OCI-LY1 (cell line): ENCODE measurements at regions not wholly inside any gene's neighbourhood (a gene's known extent, or its start where the extent isn't known, plus 50 kb on each side); places are given as distances from the start of the nearest gene placed in this dataset.

Experiments
- H2AFZ ChIP-seq: fragments of 200-600 bp; sonication (generic), shearing (Covaris generic); 2 replicates; pipeline ENCODE4 v1.6.0; 2014; ENCODE audit warnings: antibody characterized with exemption, mild to moderate bottlenecking, low read length
- H3F3A ChIP-seq: fragments of 200-600 bp; sonication (generic), shearing (Covaris generic); 2 replicates; pipeline ENCODE4 v1.6.0; 2014; ENCODE audit warnings: mild to moderate bottlenecking, antibody characterized with exemption, low read length, moderate library complexity; ENCODE audit not compliant: insufficient read depth
- H3K27ac ChIP-seq: fragments of 200-600 bp; sonication (generic); 2 replicates; pipeline ENCODE4 v1.5.1; 2014; ENCODE audit warnings: low read length, mixed run types, mild to moderate bottlenecking, low read depth; ENCODE audit not compliant: poor library complexity, severe bottlenecking
- H3K27me3 ChIP-seq: fragments of 200-600 bp; sonication (generic); 2 replicates; pipeline ENCODE4 v1.6.0; 2014; ENCODE audit warnings: antibody characterized with exemption, mild to moderate bottlenecking, low read length, moderate library complexity; ENCODE audit not compliant: insufficient read depth
- H3K36me3 ChIP-seq: fragments of 200-600 bp; sonication (generic); 2 replicates; pipeline ENCODE4 v1.6.1; 2014; ENCODE audit warnings: mild to moderate bottlenecking, antibody characterized with exemption, low read length, moderate library complexity, mixed read lengths; ENCODE audit not compliant: insufficient read depth
- H3K4me1 ChIP-seq: fragments of 200-600 bp; sonication (generic); 2 replicates; pipeline ENCODE4 v1.5.1; 2014; ENCODE audit warnings: mild to moderate bottlenecking, low read length, moderate library complexity; ENCODE audit not compliant: insufficient read depth, severe bottlenecking
- H3K4me2 ChIP-seq: fragments of 200-600 bp; sonication (generic), shearing (Covaris generic); 2 replicates; pipeline ENCODE4 v1.6.1; 2014; ENCODE audit warnings: low read length
- H3K4me3 ChIP-seq: fragments of 200-600 bp; sonication (generic); 2 replicates; pipeline ENCODE4 v1.5.1; 2014; ENCODE audit warnings: low read length, low read depth, mild to moderate bottlenecking, mixed read lengths; ENCODE audit not compliant: poor library complexity, severe bottlenecking
- H3K79me2 ChIP-seq: fragments of 200-600 bp; shearing (Covaris generic); 2 replicates; pipeline ENCODE4 v1.6.1; 2016; ENCODE audit warnings: mixed run types, low read length, mixed read lengths; ENCODE audit not compliant: insufficient read depth
- H3K9ac ChIP-seq: fragments of 200-600 bp; sonication (generic), shearing (Covaris generic); 2 replicates; pipeline ENCODE4 v1.6.1; 2014; ENCODE audit warnings: mild to moderate bottlenecking, low read length, mixed read lengths
- H3K9me2 ChIP-seq: fragments of 200-600 bp; sonication (generic), shearing (Covaris generic); 2 replicates; pipeline ENCODE4 v1.6.1; 2014; ENCODE audit warnings: low read depth, mild to moderate bottlenecking, low read length, mixed read lengths
- H3K9me3 ChIP-seq: fragments of 200-600 bp; shearing (Covaris generic); 2 replicates; pipeline ENCODE4 v1.6.1; 2014; ENCODE audit warnings: low read length, mixed read lengths
- H4K20me1 ChIP-seq: fragments of 200-600 bp; sonication (generic), shearing (Covaris generic); 2 replicates; pipeline ENCODE4 v1.6.0; 2016; ENCODE audit warnings: mild to moderate bottlenecking, low read length; ENCODE audit not compliant: insufficient read depth
- CTCF ChIP-seq: fragments of 200-600 bp; sonication (generic), shearing (Covaris generic); IDR thresholded peaks from 2 replicates; pipeline ENCODE4 v1.5.1; 2017; ENCODE audit warnings: mild to moderate bottlenecking, antibody characterized with exemption, low read length, moderate library complexity, mixed read lengths
- EZH2 ChIP-seq: fragments of 200-600 bp; sonication (generic), shearing (Covaris generic); IDR thresholded peaks from 2 replicates; pipeline ENCODE4 v1.8.0; 2017; ENCODE audit warnings: borderline replicate concordance, mixed run types, mild to moderate bottlenecking, antibody characterized with exemption, low read length, moderate library complexity, mixed read lengths

DNA sequence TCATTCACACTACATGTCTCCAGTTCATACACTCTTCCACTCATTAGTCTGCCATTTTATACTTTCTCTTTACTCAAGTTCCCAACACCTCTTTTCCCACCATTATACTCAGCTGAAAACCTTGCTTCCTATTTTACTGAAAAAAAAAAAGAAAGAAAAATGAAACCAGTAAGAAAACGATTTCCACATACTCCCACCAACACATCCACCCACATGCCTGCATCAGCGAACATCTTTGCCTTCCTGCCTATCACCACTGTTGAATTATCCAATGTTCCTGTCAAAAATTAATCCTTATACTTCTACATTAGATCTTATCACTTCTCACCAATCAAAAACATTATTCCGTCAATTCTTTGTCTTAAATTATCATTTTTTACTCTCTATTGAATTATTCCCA is 188.1 kb upstream of the FAM241A start:
- Histone ChIP-seq H4K20me1 (no peaks in the 10 kb centered on the region), H2AFZ (no peak overlapping the region), H3K4me3 (no peak overlapping the region), H3K4me2 (no peak overlapping the region), H3K36me3 (no peaks in the 10 kb centered on the region), H3K27ac (no peak overlapping the region), H3K79me2 (no peaks in the 10 kb centered on the region), H3K9ac (no peak overlapping the region), H3K4me1 (no peaks in the 10 kb centered on the region), H3K27me3 (no peaks in the 10 kb centered on the region), H3K9me2 (no peaks in the 10 kb centered on the region), H3F3A (no peaks in the 10 kb centered on the region), H3K9me3 (no peaks in the 10 kb centered on the region)
- TF ChIP-seq CTCF (no peak), EZH2 (no peak)

DNA sequence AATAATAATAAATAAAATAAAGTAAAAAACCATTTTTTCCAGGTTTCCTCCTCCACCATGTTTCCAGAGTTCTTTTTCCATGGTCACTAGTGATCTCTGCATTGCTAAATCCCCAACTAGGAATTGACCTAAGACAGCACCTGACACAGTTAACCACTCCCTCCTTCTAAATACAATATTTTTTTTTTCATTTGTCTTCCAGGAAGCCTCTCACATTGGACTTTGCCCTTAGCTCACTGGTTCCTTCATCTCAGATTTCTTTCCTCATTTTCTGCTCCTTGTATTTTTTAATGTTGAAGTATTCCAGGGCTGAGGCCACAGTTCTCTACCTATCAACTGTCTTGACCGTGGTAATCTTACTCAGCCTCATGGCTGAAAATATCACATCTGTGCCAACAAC is 187.3 kb upstream of the FAM241A start:
- H3K9ac ChIP-seq: no peak overlapping the region
- no peaks in the 10 kb centered on the region for H3F3A ChIP-seq
- H3K4me3 ChIP-seq: no peak overlapping the region
- TF ChIP-seq EZH2 (no peak), CTCF (no peak)
- no peaks in the 10 kb centered on the region for H3K9me3 ChIP-seq
- no peak overlapping the region for H3K4me2 ChIP-seq
- H4K20me1 ChIP-seq: no peaks in the 10 kb centered on the region
- H3K36me3 ChIP-seq: no peaks in the 10 kb centered on the region
- H3K27me3 ChIP-seq: no peaks in the 10 kb centered on the region
- H3K4me1 ChIP-seq: no peaks in the 10 kb centered on the region
- H3K27ac ChIP-seq: no peak overlapping the region
- H3K9me2 ChIP-seq: no peaks in the 10 kb centered on the region
- no peaks in the 10 kb centered on the region for H3K79me2 ChIP-seq
- no peak overlapping the region for H2AFZ ChIP-seq

DNA sequence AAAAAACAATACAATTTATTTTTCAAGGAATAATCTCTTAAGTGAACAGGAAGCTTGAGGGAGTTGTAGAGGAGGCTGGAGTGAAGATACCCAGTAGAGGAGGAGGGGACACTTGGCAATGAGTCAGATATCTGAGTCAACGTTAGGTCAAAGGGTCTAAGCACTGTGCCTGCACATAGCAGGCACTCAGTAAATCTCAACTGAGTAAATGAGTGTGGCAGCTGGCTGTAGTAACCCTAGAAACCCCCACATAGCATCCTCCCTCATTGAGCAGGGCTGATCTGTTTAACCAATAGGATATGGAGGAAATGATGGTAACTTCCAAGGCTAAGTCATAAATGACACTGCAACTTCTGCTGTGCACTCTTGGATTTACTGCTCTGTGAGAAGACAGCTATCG is 186.0 kb upstream of the FAM241A start:
- Histone ChIP-seq H4K20me1 (no peaks in the 10 kb centered on the region), H3K4me1 (no peaks in the 10 kb centered on the region), H3K79me2 (no peaks in the 10 kb centered on the region), H3K36me3 (no peaks in the 10 kb centered on the region), H3K4me2 (no peak overlapping the region), H3F3A (no peaks in the 10 kb centered on the region), H3K9ac (no peak overlapping the region), H3K4me3 (no peak overlapping the region), H3K27me3 (no peaks in the 10 kb centered on the region), H2AFZ (no peak overlapping the region), H3K9me2 (no peaks in the 10 kb centered on the region), H3K9me3 (no peaks in the 10 kb centered on the region), H3K27ac (no peak overlapping the region)
- TF ChIP-seq CTCF (no peak), EZH2 (no peak)
